Glutamatergic neuron (in vitro differentiated cells): ENCODE measurements at regions not wholly inside any gene's neighbourhood (a gene's known extent, or its start where the extent isn't known, plus 50 kb on each side); places are given as distances from the start of the nearest gene placed in this dataset.
"Not testable (repeated sequence)": the region's sequence is repeated elsewhere in the genome, so short reads cannot be mapped to it uniquely, and the experiment has no call there.

Experiments used
- DNase-seq: peaks from one replicate; pipeline ENCODE4 v3.0.0; 2022
- H3K27ac Mint-ChIP-seq: one replicate; pipeline ENCODE4 v1.8.0; 2020; ENCODE audit warnings: mild to moderate bottlenecking, mixed read lengths, inconsistent platforms; ENCODE audit not compliant: unreplicated experiment
- H3K27me3 Mint-ChIP-seq: one replicate; pipeline ENCODE4 v1.8.0; 2020; ENCODE audit warnings: mild to moderate bottlenecking, moderate library complexity, mixed read lengths, inconsistent platforms; ENCODE audit not compliant: unreplicated experiment
- H3K36me3 Mint-ChIP-seq: one replicate; pipeline ENCODE4 v1.8.0; 2020; ENCODE audit warnings: mild to moderate bottlenecking, mixed read lengths, inconsistent platforms; ENCODE audit not compliant: unreplicated experiment
- H3K4me1 Mint-ChIP-seq: one replicate; pipeline ENCODE4 v1.8.0; 2020; ENCODE audit warnings: mild to moderate bottlenecking, low read depth, mixed read lengths, inconsistent platforms; ENCODE audit not compliant: unreplicated experiment
- H3K4me3 Mint-ChIP-seq: one replicate; pipeline ENCODE4 v1.8.0; 2020; ENCODE audit warnings: mild to moderate bottlenecking, mixed read lengths, inconsistent platforms; ENCODE audit not compliant: unreplicated experiment
- H3K9me3 Mint-ChIP-seq: one replicate; pipeline ENCODE4 v1.8.0; 2020; ENCODE audit warnings: mild to moderate bottlenecking, moderate library complexity, mixed read lengths, inconsistent platforms; ENCODE audit not compliant: unreplicated experiment
- TF ChIP-seq, protein P1 (sequence below): fragments of 200-600 bp; sonication (generic); IDR thresholded peaks from one replicate; pipeline ENCODE4 v1.5.0; 2021; ENCODE audit not compliant: partially characterized antibody, unreplicated experiment

DNA sequence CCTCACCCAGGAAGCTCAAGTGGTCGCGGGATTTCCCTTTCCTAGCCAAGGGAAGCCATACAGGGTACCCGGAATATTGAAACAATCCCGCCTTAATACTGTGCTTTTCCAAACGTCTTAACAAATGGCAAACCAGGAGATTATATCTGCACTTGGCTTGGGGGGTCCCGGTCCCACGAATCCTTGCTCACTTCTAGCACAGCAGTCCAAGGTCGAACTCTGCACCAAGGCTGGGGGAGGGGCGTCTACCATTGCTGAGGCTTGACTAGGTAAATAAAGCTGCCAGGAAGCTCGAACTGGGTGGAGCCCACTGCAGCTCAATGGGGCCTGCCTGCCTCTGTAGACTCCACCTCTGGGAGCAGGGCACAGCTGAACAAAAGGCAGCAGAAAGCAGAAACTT is 1644.8 kb downstream of the PCDH9 start:
- Mint-ChIP-seq H3K36me3 (no peaks in the 10 kb centered on the region), H3K4me3 (no peak overlapping the region), H3K9me3 (no peaks in the 10 kb centered on the region), H3K27me3 (peaks cover 4% of the 10 kb centered on the region), H3K4me1 (no peaks in the 10 kb centered on the region), H3K27ac (no peak overlapping the region)
- TF ChIP-seq, protein P1, sequence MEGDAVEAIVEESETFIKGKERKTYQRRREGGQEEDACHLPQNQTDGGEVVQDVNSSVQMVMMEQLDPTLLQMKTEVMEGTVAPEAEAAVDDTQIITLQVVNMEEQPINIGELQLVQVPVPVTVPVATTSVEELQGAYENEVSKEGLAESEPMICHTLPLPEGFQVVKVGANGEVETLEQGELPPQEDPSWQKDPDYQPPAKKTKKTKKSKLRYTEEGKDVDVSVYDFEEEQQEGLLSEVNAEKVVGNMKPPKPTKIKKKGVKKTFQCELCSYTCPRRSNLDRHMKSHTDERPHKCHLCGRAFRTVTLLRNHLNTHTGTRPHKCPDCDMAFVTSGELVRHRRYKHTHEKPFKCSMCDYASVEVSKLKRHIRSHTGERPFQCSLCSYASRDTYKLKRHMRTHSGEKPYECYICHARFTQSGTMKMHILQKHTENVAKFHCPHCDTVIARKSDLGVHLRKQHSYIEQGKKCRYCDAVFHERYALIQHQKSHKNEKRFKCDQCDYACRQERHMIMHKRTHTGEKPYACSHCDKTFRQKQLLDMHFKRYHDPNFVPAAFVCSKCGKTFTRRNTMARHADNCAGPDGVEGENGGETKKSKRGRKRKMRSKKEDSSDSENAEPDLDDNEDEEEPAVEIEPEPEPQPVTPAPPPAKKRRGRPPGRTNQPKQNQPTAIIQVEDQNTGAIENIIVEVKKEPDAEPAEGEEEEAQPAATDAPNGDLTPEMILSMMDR, result no peak
- no peak for DNase-seq

DNA sequence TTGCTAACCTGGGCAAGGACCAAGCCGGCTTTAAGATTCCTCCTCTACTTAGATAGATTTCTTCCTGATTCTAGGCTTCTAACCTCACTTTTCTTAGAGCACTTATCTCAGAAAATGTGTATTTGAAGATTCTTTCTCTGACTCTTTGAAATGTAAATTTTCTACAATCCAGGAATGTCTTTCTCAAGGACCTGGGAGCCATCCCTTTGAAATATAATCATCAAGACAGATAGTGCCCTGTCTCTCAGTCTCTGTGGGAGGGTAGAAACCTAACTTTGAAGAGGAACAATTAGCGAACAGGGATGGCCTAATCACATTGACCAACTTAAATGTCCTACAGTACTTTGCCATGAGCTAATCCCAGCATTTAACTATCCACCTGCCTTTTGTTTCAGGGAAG is 1646.0 kb downstream of the PCDH9 start:
- H3K27me3 Mint-ChIP-seq, result peaks cover 4% of the 10 kb centered on the region
- no peaks in the 10 kb centered on the region for H3K4me1 Mint-ChIP-seq
- H3K36me3 Mint-ChIP-seq, result no peaks in the 10 kb centered on the region
- H3K9me3 Mint-ChIP-seq, result no peaks in the 10 kb centered on the region
- H3K27ac Mint-ChIP-seq, result no peak overlapping the region
- TF ChIP-seq, protein P1, result no peak
- DNase-seq, result no peak
- no peak overlapping the region for H3K4me3 Mint-ChIP-seq

DNA sequence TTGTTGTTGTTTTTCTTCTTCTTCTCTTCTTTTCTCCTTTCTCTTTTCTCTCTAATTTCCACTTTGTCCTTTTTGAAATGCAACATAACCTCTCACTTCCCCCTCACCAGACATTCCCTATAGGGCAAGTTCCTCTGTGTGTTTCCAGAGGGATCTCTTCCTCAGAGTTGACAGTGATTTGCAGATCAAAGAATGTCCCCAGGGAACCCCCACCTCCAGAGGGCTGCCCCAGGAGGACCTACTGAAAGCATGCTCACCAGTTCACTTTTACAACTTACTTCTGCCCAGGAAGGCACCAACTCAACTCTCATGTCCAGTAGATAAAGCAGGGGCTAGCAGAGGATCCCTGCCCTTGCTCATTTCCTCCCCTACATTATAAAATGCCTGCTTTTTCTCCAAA is 1648.0 kb downstream of the PCDH9 start:
- Mint-ChIP-seq H3K9me3 (peaks cover 1% of the 10 kb centered on the region), H3K27me3 (no peaks in the 10 kb centered on the region), H3K36me3 (no peaks in the 10 kb centered on the region), H3K4me1 (no peaks in the 10 kb centered on the region), H3K4me3 (no peak overlapping the region), H3K27ac (no peak overlapping the region)
- TF ChIP-seq, protein P1, result no peak
- no peak for DNase-seq

DNA sequence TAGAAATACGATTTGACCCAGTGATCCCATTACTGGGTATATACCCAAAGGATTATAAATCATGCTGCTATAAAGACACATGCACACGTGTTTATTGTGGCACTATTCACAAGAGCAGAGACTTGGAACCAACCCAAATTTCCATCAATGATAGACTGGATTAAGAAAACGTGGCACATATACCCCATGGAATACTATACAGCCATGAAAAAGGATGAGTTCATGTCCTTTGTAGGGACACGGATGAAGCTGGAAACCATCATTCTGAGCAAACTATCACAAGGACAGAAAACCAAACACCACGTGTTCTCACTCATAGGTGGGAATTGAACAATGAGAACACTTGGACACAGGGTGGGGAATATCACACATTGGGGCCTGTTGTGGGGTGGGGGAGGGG is 1665.6 kb downstream of the PCDH9 start:
- DNase-seq, H3K4me1 Mint-ChIP-seq, H3K9me3 Mint-ChIP-seq, H3K27ac Mint-ChIP-seq, H3K4me3 Mint-ChIP-seq, H3K27me3 Mint-ChIP-seq, H3K36me3 Mint-ChIP-seq: not testable (repeated sequence)

DNA sequence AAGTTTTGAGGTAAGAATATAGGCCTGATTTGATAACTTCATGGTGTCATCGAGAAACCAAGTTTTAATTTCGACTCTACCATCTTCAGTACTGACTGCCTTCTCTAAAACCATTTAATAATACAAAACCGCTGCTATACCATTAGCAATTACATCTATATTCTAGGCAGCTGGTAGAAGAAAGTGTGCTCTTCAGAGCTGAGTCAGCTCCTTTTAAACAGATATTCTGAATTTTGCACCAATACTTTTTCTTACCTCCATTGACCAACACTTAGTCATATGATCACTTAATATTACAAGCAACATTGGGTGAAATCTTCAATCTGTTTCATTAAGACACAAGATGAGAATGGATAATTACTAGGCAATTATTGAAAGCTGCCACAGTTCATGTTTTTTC is 1667.8 kb downstream of the PCDH9 start:
- Mint-ChIP-seq H3K36me3 (peaks cover 6% of the 10 kb centered on the region), H3K27me3 (no peaks in the 10 kb centered on the region), H3K4me1 (no peaks in the 10 kb centered on the region), H3K27ac (no peak overlapping the region), H3K4me3 (no peak overlapping the region), H3K9me3 (peaks cover 5% of the 10 kb centered on the region)
- no peak for DNase-seq
- TF ChIP-seq, protein P1, result no peak

DNA sequence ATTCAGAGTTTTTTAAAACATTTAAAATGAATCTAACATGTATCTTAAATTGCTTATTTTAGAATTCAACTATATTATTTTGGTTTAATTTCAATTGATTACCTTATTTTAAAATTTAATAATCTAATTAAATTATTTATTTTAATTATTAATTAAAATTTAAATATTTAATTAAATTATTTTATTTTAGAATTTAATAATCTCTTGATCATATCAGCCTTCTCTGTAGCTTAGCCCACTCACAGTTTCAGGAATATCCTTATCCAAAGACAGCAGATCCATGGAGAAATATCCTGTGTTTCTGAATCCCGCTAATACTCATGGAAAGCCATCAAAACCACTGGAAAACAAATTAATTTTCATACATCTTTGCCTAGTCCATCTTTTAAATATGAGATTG is 1669.2 kb downstream of the PCDH9 start:
- no peaks in the 10 kb centered on the region for H3K4me1 Mint-ChIP-seq

More for the DNA sequence above, 1669.2 kb downstream of the PCDH9 start:
- no peak for DNase-seq
- Mint-ChIP-seq H3K27me3 (no peaks in the 10 kb centered on the region), H3K36me3 (peaks cover 6% of the 10 kb centered on the region), H3K9me3 (peaks cover 5% of the 10 kb centered on the region), H3K4me3 (no peak overlapping the region), H3K27ac (no peak overlapping the region)
- TF ChIP-seq, protein P1, result no peak
